ENCODE measurements at regions not wholly inside any gene's neighbourhood (a gene's known extent, or its start where the extent isn't known, plus 50 kb on each side); places are given as distances from the start of the nearest gene placed in this dataset.

- Histone ChIP-seq H3K9me3 (no peaks in the 10 kb centered on the region), H3K4me3 (no peak overlapping the region), H3K4me1 (no peaks in the 10 kb centered on the region), H3K27ac (no peak overlapping the region), H3K36me3 (ENCODE audit: insufficient read depth in 1 of 2, low read depth in 1 of 2) (no peaks in the 10 kb centered on the region), H3K27me3 (ENCODE audit: insufficient read depth in 3 of 3, low read length in 2 of 3) (no peaks in the 10 kb centered on the region)
- ATAC-seq (no peak), DNase-seq (no peak)
- 22 to 34% (median 30%) methylated on average over 1 of the region's 1 CpG for WGBS, 3 donors
- intact Hi-C loops (cut with DNase I) = no loop called here
- TF ChIP-seq CTCF (IDR thresholded peaks at IDR 0.05) = no peak
Measured at GRCh38 chr5:63323926-63324325, 638.3 kb downstream of the HTR1A start.

GRCh38 chr5:63314551-63314950, 647.7 kb downstream of the HTR1A start:
- H3K4me1 ChIP-seq = no peaks in the 10 kb centered on the region
- no peaks in the 10 kb centered on the region for H3K27me3 ChIP-seq (ENCODE audit: insufficient read depth in 3 of 3, low read length in 2 of 3)
- no peak for TF ChIP-seq CTCF (IDR thresholded peaks at IDR 0.05)
- H3K27ac ChIP-seq = no peak overlapping the region
- H3K9me3 ChIP-seq = no peaks in the 10 kb centered on the region
- no peak for DNase-seq
- intact Hi-C loops (cut with DNase I) = no loop called here
- ATAC-seq = no peak
- no peak overlapping the region for H3K4me3 ChIP-seq
- no peaks in the 10 kb centered on the region for H3K36me3 ChIP-seq (ENCODE audit: insufficient read depth in 1 of 2, low read depth in 1 of 2)
- 68 to 73% (median 72%) methylated on average over 6 of the region's 6 CpGs for WGBS, 3 donors

- Histone ChIP-seq H3K4me1 (no peaks in the 10 kb centered on the region), H3K36me3 (ENCODE audit: insufficient read depth in 1 of 2, low read depth in 1 of 2) (no peaks in the 10 kb centered on the region), H3K27ac (no peak overlapping the region), H3K27me3 (ENCODE audit: insufficient read depth in 3 of 3, low read length in 2 of 3) (no peaks in the 10 kb centered on the region), H3K9me3 (no peaks in the 10 kb centered on the region), H3K4me3 (no peak overlapping the region)
- 72 to 88% (median 80%) methylated on average over 1 of the region's 1 CpG for WGBS, 3 donors
- DNase-seq = no peak
- TF ChIP-seq CTCF (IDR thresholded peaks at IDR 0.05) = no peak
- no peak for ATAC-seq
- intact Hi-C loops (cut with DNase I) = no loop called here
Measured at GRCh38 chr5:63310644-63311043, 651.6 kb downstream of the HTR1A start.

- WGBS, 3 donors = 96 to 100% (median 98%) methylated on average over 1 of the region's 1 CpG
- DNase-seq = no peak
Measured at GRCh38 chr5:63306909-63307308, 655.3 kb downstream of the HTR1A start.

More at GRCh38 chr5:63306909-63307308, 655.3 kb downstream of the HTR1A start:
- intact Hi-C loops (cut with DNase I) = no loop called here
- ATAC-seq = no peak
- no peak for TF ChIP-seq CTCF (IDR thresholded peaks at IDR 0.05)
- Histone ChIP-seq H3K36me3 (ENCODE audit: insufficient read depth in 1 of 2, low read depth in 1 of 2) (no peaks in the 10 kb centered on the region), H3K9me3 (no peaks in the 10 kb centered on the region), H3K4me3 (no peak overlapping the region), H3K4me1 (no peaks in the 10 kb centered on the region), H3K27me3 (ENCODE audit: insufficient read depth in 3 of 3, low read length in 2 of 3) (no peaks in the 10 kb centered on the region), H3K27ac (no peak overlapping the region)
